Activated naive CD8-positive, alpha-beta T cell treated with anti-CD3 and anti-CD28 coated beads for 36 hours (primary cell): ENCODE measurements at regions not wholly inside any gene's neighbourhood (a gene's known extent, or its start where the extent isn't known, plus 50 kb on each side); places are given as distances from the start of the nearest gene placed in this dataset.
"Not testable (repeated sequence)": the region's sequence is repeated elsewhere in the genome, so short reads cannot be mapped to it uniquely, and the experiment has no call there.

Experiments used
- DNase-seq: peaks from one replicate; pipeline ENCODE4 v3.0.0; 2021
- H3K27ac Mint-ChIP-seq: one replicate; pipeline ENCODE4 v1.8.0; 2022; ENCODE audit warnings: mild to moderate bottlenecking, moderate library complexity, mixed read lengths
- H3K27me3 Mint-ChIP-seq: one replicate; pipeline ENCODE4 v1.8.0; 2022; ENCODE audit warnings: mild to moderate bottlenecking, mixed read lengths
- H3K36me3 Mint-ChIP-seq: one replicate; pipeline ENCODE4 v1.8.0; 2021; ENCODE audit warnings: mild to moderate bottlenecking, mixed read lengths
- H3K4me1 Mint-ChIP-seq: one replicate; pipeline ENCODE4 v1.8.0; 2021; ENCODE audit warnings: mixed read lengths
- H3K4me3 Mint-ChIP-seq: one replicate; pipeline ENCODE4 v1.8.0; 2022; ENCODE audit warnings: mild to moderate bottlenecking, moderate library complexity, mixed read lengths
- H3K9me3 Mint-ChIP-seq: one replicate; pipeline ENCODE4 v1.8.0; 2022; ENCODE audit warnings: mixed read lengths

DNA sequence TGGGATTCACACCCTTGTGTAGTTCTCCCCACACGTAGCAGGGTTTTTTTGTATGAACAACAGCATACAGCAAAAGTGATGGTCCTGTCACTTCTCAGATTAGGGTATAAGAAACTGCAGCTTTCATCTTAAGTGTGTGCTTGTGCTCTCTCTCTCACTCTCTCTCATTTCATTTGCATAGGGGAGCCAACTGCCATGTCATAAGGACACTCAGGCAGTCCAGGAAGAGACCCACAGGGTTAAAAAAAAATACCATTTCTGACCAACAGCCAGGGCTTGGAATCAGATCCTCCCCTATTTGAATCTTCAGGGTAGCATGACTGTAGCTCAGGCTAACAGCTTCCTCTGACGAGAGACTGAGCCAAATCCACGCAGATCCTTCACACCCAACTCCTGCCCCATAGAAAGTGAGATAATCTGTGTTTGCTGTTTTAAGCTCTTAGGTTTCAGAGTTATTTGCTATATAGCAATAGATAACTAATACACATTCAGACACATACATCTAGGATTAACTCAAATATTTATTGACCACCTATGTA lies 331.2 kb downstream of the PAPSS1 start:
- Mint-ChIP-seq H3K27ac (no peak overlapping the region), H3K4me1 (no peaks in the 10 kb centered on the region), H3K9me3 (no peaks in the 10 kb centered on the region), H3K4me3 (no peak overlapping the region), H3K27me3 (no peaks in the 10 kb centered on the region), H3K36me3 (no peaks in the 10 kb centered on the region)
- no peak for DNase-seq

DNA sequence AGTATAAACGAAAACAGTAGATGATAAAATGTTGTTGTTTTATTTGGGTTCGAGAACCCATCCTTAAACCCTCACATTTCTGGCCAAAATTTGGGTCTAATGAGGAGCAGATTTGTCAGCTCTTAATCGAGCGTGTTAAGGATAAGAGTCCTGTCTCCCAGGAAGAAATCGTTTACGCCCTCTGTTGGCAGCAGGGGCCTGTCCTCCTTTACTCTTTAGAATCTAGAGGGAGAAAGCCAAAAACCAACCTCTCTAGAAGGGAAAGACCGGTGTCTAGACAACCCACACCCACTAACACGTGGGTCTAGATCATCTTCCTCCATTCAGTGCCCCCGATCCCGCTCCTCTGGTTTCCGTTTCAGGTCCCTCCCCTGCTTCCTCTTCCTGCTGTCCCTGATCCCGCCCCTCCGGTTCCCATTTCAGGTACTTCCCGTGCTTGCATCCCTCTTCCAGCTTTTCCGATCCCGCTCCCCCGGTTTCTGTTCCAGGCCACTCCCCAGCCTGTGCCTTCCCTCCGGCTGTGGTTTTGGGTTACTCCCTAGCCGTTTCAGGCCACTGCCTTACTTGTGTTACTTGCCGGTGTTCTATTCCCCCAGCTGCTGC lies 339.1 kb downstream of the PAPSS1 start:
- H3K27me3 Mint-ChIP-seq: peaks cover 4% of the 10 kb centered on the region
- DNase-seq: no peak
- H3K27ac Mint-ChIP-seq: no peak overlapping the region
- H3K9me3 Mint-ChIP-seq: no peaks in the 10 kb centered on the region
- H3K36me3 Mint-ChIP-seq: no peaks in the 10 kb centered on the region
- H3K4me3 Mint-ChIP-seq: no peak overlapping the region
- no peaks in the 10 kb centered on the region for H3K4me1 Mint-ChIP-seq

DNA sequence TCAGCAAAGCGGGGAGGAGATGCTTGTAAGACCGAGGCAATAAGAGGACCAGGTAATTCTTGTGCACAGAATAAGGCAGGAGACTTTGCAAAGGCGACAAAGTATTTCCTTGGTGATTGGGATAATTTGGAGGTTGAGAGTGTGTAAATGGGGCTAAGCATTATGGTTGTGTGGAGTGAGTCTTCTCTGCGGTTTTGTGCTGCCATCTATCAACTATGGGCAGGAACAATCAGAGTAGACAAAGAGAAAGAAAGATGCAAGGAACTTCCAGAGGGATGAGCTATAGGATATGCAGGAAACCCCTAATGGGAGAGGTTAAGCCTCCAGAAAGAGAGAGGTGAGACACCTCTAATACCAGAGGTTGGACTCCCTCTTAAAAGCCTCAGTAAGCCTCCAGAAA lies 339.8 kb downstream of the PAPSS1 start:
- Mint-ChIP-seq H3K4me3 (no peak overlapping the region), H3K4me1 (no peaks in the 10 kb centered on the region), H3K36me3 (no peaks in the 10 kb centered on the region), H3K27me3 (peaks cover 4% of the 10 kb centered on the region), H3K9me3 (no peaks in the 10 kb centered on the region), H3K27ac (no peak overlapping the region)
- no peak for DNase-seq

DNA sequence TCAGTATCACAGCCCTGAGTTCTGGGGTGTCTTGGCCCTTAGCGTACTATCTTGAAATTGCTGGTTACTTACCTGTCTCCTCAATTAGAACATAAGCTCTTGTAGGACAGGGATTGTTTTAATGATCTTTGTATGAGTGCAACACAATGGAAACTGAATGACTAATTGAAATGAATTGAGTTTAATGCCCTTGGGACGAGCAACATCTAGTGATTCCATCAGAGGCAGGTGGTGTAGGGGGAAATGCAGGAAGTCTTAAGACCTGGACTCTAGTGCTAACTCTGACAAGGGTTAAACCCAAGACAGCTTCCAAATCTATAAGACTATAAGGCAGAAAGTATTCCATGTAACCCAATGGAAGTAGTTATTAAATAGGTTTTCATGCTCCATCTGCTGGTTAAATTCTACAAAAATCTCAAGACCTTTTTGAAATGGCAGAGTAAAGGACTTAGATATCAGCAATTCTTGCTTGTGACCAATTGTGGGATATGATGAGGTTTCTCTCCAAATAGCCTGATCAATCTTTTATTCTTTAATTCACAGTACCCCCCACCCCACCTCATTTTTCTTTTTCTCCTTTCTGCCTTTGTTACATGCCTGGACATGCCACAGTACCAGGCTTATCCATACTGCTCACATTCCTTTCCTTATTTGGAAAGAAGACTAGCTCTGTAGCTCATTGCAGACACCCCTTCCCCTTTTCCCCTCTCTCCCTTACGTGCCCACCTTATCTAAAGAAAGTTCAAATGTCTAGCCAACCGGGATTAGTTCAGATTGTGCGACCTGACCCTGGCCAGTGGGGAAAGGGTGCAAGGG lies 340.8 kb downstream of the PAPSS1 start:
- no peak for DNase-seq
- Mint-ChIP-seq H3K4me1 (no peaks in the 10 kb centered on the region), H3K27me3 (peaks cover 4% of the 10 kb centered on the region), H3K4me3 (no peak overlapping the region), H3K27ac (no peak overlapping the region), H3K36me3 (no peaks in the 10 kb centered on the region), H3K9me3 (no peaks in the 10 kb centered on the region)

DNA sequence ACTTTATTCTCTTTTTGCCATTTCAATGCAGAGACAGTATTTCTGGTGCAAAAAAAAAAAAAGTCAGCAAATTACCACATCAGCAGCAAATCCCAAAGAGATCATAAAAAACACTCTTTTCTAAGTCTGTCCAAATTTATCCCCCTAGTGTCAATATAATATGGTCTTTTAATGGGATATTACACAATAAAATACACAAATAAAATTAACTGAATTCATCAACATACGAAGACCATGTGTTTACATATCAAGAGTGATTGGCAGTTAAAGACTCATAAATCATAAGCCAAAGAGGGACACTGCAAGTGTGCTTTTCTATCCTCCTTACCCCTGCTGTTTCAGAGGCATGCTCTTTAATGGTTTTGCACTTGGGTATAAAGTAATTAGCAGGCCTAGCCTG lies 340.2 kb upstream of the DKK2 start:
- H3K27me3 Mint-ChIP-seq: peaks cover 4% of the 10 kb centered on the region
- no peak for DNase-seq
- no peaks in the 10 kb centered on the region for H3K36me3 Mint-ChIP-seq
- H3K9me3 Mint-ChIP-seq: peaks cover 2% of the 10 kb centered on the region
- H3K4me3 Mint-ChIP-seq: no peak overlapping the region
- H3K27ac Mint-ChIP-seq: no peak overlapping the region
- H3K4me1 Mint-ChIP-seq: no peaks in the 10 kb centered on the region

DNA sequence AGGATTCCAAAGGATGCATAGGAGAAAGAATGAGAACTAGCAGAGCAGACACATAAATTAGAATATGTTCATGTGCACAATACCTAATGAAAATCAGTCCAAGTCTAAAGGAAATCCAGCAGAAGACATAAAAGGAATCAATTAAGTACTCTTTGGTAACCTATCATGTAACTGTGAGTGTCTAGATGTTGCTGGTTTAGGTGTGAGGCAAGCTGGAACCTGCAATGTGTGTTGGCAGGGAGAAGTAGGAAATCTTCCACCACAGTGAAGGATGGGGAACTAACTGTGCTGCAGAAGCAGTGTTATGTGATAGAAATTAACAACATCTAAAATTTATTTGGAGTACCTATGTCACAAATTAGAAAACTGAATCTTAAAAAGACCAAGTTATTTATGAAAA lies 330.8 kb upstream of the DKK2 start:
- H3K27me3 Mint-ChIP-seq: peaks cover 9% of the 10 kb centered on the region
- no peaks in the 10 kb centered on the region for H3K36me3 Mint-ChIP-seq
- no peak overlapping the region for H3K27ac Mint-ChIP-seq
- no peaks in the 10 kb centered on the region for H3K4me1 Mint-ChIP-seq
- H3K4me3 Mint-ChIP-seq: no peak overlapping the region
- DNase-seq: no peak
- H3K9me3 Mint-ChIP-seq: no peaks in the 10 kb centered on the region

DNA sequence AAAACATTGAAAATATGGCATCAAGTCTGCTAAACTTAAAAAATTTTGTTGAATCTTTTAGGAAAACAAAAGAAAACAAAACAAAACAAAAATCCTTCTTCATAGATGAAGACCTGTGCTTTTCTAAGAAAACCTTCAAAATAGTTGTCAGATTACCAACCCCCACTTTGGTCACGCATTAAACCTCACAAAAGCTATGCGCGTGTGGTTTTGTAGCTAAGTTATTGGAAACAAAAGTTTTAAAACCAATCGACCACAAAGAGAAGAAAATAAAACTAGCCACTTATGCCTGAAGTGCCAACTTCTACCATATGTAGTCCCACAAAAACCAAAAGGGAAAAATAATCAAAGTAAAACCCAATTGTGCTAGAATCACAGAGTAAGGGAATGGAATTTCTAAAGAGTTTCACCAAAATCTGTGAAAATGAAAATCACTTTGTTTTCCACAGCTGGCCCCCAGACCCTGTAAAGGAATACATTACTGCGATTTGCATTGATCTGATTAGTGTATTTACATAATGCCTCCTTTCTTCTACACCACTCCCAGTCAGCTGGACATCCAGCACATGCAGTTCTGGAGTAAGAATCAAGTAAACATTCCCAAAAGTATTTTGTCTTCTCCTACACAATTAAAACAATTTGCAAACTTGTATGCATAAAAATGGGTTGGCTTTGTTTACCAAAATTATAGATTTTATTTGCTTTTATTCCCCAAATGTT lies 330.1 kb upstream of the DKK2 start:
- H3K27ac Mint-ChIP-seq: no peak overlapping the region
- H3K27me3 Mint-ChIP-seq: peaks cover 14% of the 10 kb centered on the region
- H3K4me1 Mint-ChIP-seq: no peaks in the 10 kb centered on the region
- H3K36me3 Mint-ChIP-seq: no peaks in the 10 kb centered on the region
- H3K9me3 Mint-ChIP-seq: no peaks in the 10 kb centered on the region
- no peak overlapping the region for H3K4me3 Mint-ChIP-seq
- no peak for DNase-seq

DNA sequence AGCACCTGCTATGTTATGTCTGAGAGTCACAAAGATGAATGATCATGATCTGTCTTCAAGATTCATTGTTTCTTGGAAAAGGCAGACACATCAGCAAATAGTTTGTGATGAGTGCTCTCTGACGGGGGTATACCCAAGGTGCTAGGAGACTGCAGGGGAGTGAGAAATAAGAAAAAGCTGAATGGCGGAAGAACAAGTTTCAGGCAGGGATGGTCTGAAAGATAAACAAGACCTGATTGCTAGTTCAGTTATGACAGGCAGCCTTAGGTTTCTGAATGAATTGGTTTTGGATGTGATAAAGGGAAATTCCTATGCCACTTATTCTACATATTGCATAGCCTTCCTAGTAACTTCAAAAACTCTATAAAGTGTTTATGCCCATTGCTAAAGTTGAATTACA lies 327.0 kb upstream of the DKK2 start:
- H3K27ac Mint-ChIP-seq: no peak overlapping the region
- H3K9me3 Mint-ChIP-seq: no peaks in the 10 kb centered on the region
- no peak overlapping the region for H3K4me3 Mint-ChIP-seq
- peaks cover 15% of the 10 kb centered on the region for H3K27me3 Mint-ChIP-seq
- no peaks in the 10 kb centered on the region for H3K36me3 Mint-ChIP-seq
- no peak for DNase-seq
- no peaks in the 10 kb centered on the region for H3K4me1 Mint-ChIP-seq

DNA sequence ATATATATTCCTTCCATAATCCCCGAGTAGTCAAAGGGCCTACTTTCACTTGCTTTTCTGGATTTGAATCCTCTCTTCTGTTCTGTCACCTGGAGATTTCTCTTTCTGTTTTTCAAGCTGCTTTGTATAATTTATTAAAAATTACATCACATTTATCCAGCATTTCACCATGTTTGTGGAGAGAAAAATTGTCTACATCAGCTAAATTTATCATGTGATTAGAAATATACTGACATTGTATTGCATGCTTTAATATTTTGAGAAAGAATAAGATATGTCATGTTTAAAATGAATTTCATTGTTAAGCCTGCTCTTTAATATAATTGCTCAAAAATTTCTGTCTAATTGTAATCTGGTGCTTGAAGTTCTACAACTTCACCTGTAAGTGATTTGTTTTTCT lies 323.1 kb upstream of the DKK2 start:
- no peaks in the 10 kb centered on the region for H3K9me3 Mint-ChIP-seq
- H3K4me3 Mint-ChIP-seq: no peak overlapping the region
- peaks cover 11% of the 10 kb centered on the region for H3K27me3 Mint-ChIP-seq
- no peaks in the 10 kb centered on the region for H3K4me1 Mint-ChIP-seq
- no peaks in the 10 kb centered on the region for H3K36me3 Mint-ChIP-seq
- no peak overlapping the region for H3K27ac Mint-ChIP-seq
- DNase-seq: no peak

DNA sequence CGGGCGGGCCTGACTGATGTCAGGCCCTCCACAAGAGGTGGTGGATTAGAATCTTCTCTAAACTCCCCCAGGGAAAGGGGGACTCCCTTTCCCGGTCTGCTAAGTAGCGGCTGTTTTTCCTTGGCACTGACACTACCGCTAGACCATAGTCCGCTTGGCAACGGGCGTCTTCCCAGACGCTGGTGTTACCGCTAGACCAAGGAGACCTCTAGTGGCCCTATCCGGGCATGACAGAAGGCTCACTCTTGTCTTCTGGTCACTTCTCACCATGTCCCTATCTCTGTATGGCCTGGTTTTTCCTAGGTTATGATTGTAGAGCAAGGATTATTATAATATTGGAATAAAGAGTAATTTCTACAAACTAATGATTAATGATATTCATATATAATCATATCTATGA lies 318.2 kb upstream of the DKK2 start:
- not testable (repeated sequence) for H3K27me3 Mint-ChIP-seq, H3K36me3 Mint-ChIP-seq, H3K4me1 Mint-ChIP-seq, H3K4me3 Mint-ChIP-seq, H3K27ac Mint-ChIP-seq, H3K9me3 Mint-ChIP-seq
- peak; percentile 1 for DNase-seq

DNA sequence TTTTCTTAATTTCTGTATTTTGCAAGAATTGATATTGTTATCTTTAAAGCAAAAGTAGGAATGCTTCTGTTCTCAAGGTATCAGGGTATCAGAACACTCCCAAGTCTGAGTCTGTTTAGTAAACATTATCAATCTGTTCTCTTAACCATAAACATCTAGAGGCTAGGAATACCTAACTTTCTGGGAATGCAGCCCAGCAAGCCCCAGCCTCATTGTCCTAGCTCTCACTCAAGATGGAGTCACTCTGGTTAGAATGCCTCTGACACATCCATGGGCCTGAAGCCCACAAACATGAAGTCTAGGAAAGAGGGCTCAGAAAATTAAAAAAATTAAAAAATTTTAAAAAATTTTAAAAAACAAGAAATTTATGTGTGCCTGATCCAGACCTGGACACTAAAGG lies 315.1 kb upstream of the DKK2 start:
- no peaks in the 10 kb centered on the region for H3K4me1 Mint-ChIP-seq
- no peaks in the 10 kb centered on the region for H3K36me3 Mint-ChIP-seq

DNA sequence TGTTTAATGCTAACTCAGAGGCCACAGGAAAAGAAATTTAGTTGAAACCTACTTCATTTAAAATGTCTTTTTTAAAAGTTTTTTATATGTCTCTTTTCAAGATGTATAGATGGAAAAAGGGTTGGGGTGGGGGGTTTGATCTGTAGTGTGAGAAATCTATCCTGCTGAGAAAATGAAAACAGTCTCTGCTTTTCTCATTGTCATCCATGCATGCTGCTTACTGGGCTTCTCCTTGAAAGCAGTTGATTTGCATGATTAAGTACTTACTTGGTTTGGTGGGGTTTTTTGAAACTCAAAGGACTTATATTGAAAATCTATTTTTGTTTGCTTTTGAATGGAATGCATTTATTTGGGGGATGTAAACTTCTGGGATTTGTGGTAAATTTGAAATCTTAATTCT lies 313.6 kb upstream of the DKK2 start:
- Mint-ChIP-seq H3K27ac (no peak overlapping the region), H3K4me3 (no peak overlapping the region)

More for the DNA sequence above, 315.1 kb upstream of the DKK2 start:
- peaks cover 8% of the 10 kb centered on the region for H3K27me3 Mint-ChIP-seq
- H3K9me3 Mint-ChIP-seq: no peaks in the 10 kb centered on the region
- no peak overlapping the region for H3K4me3 Mint-ChIP-seq
- no peak for DNase-seq
- no peak overlapping the region for H3K27ac Mint-ChIP-seq

DNA sequence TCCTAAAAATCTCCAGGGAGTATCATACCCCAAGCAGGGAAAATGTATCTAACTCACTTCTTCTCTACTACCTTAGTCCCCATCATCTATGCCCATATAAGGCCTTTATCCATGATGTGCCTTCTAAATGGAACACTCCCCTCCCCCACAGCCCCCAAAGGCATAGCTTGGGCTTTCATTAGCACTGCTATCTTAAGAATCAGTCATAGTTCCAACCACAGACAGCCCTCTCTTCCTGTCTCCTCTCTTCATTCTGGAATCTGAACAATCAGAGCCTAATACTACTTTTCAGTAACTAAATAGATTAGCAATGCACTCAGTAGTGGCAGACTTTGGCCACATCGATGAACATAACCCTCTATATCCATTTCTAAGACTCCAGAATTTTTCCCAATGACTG lies 313.2 kb upstream of the DKK2 start:
- no peaks in the 10 kb centered on the region for H3K4me1 Mint-ChIP-seq
- DNase-seq: no peak
- peaks cover 8% of the 10 kb centered on the region for H3K27me3 Mint-ChIP-seq
- no peaks in the 10 kb centered on the region for H3K36me3 Mint-ChIP-seq
- no peak overlapping the region for H3K27ac Mint-ChIP-seq
- no peak overlapping the region for H3K4me3 Mint-ChIP-seq
- H3K9me3 Mint-ChIP-seq: no peaks in the 10 kb centered on the region

More for the DNA sequence above, 313.6 kb upstream of the DKK2 start:
- no peaks in the 10 kb centered on the region for H3K4me1 Mint-ChIP-seq
- H3K9me3 Mint-ChIP-seq: no peaks in the 10 kb centered on the region
- DNase-seq: no peak
- H3K36me3 Mint-ChIP-seq: no peaks in the 10 kb centered on the region
- H3K27me3 Mint-ChIP-seq: peaks cover 8% of the 10 kb centered on the region

DNA sequence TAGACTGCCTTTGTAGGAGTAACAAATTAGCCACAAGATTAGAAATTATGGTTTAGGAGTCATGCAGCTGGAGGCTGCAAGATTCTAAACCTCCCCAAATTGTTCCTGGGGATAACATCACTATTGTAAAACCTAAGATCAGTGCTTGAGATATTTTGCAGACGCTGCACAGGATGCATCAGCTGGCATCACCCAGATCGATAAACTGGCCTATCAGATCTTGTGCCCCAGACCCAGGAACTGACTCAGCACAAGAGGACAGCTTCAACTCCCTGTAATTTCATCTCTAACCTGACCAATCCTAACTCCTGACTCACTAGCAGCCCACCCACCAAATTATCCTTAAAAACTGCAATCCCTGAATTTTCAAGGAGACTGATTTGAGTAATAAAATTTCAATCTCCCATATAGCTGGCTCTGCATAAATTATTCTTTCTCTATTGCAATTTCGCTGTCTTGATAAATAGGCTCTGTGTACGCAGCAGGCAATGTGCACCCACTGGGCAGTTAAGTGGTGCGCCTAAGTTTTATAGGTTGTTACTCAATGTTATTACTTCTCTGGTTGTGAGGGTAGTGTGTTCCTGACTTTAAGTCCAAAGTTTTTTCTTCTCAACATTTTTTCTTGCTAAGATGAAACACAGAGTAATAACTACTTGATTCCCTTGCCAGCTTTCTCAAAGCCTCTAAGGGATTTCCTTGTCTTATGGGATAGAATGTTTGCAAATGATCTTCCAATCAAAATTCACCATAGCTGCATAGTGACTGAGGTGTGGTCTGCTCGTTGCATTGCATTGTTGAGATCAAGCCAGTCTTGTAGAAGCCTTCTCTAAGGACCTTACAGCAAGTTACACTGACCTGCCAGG lies 312.3 kb upstream of the DKK2 start:
- Mint-ChIP-seq H3K36me3 (no peaks in the 10 kb centered on the region), H3K27me3 (peaks cover 12% of the 10 kb centered on the region), H3K27ac (no peak overlapping the region), H3K9me3 (no peaks in the 10 kb centered on the region), H3K4me1 (no peaks in the 10 kb centered on the region), H3K4me3 (no peak overlapping the region)
- DNase-seq: no peak

DNA sequence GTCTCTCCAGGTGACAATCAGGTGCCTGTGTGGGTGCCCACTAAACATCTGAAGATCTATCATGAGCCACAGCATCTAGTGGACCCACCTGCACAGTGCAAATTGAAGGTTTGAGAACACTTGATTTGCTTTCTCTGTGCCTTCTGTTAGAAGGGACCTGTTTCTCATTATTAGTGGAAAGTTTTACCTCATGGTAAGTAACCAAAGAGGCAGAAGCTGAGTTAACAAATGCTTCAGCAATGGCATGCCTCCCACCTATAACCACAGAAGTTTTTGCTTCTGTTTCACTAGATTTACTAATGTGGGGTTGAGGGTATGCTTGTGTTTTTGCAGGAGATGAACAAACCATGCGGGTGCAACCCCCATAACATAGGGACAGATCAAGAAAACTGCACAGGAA lies 297.4 kb upstream of the DKK2 start:
- Mint-ChIP-seq H3K27ac (no peak overlapping the region), H3K27me3 (peaks cover 15% of the 10 kb centered on the region), H3K36me3 (no peaks in the 10 kb centered on the region), H3K4me3 (no peak overlapping the region), H3K9me3 (peaks cover 2% of the 10 kb centered on the region), H3K4me1 (no peaks in the 10 kb centered on the region)
- no peak for DNase-seq
